GM12864 (cell line): ENCODE measurements at regions not wholly inside any gene's neighbourhood (a gene's known extent, or its start where the extent isn't known, plus 50 kb on each side); places are given as distances from the start of the nearest gene placed in this dataset.
A peak's percentile ranks its signal among the peaks of the same experiment; 100 is the strongest.

Source experiments
- DNase-seq: peaks from one replicate; pipeline ENCODE4 v3.0.0-alpha.2; 2011; ENCODE audit warnings: low read depth
- H3K4me3 ChIP-seq: 2 replicates; pipeline ENCODE4 v1.5.1; 2011; ENCODE audit warnings: mild to moderate bottlenecking, low read depth, low read length, control low read depth
- TF ChIP-seq, protein P1 (sequence below): IDR thresholded peaks from 2 replicates; pipeline ENCODE4 v1.5.1; 2011; ENCODE audit warnings: low read depth, mild to moderate bottlenecking, moderate library complexity, low read length, control low read depth, inconsistent platforms; ENCODE audit errors: missing control alignments

DNA sequence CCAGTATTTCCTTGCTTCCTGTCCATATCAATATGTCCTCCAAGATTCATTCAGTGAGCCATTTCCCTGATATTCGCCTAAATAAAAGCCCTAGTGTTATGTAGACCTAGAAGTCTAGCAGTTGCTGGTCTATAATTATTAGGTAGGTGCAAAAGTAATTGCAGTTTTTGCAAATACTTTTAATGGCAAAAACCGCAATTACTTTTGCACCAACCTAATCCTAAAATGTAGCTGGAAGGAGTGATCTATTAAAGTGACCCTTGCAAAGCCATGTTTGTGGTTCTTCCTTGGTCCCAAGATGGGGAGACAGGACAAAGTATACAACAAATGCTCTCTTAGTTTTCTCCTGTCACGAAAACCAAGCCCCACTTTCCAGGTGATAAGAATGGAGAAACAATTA is 193.0 kb downstream of the IDS start:
- no peak overlapping the region for H3K4me3 ChIP-seq
- DNase-seq = no peak
- TF ChIP-seq, protein P1, sequence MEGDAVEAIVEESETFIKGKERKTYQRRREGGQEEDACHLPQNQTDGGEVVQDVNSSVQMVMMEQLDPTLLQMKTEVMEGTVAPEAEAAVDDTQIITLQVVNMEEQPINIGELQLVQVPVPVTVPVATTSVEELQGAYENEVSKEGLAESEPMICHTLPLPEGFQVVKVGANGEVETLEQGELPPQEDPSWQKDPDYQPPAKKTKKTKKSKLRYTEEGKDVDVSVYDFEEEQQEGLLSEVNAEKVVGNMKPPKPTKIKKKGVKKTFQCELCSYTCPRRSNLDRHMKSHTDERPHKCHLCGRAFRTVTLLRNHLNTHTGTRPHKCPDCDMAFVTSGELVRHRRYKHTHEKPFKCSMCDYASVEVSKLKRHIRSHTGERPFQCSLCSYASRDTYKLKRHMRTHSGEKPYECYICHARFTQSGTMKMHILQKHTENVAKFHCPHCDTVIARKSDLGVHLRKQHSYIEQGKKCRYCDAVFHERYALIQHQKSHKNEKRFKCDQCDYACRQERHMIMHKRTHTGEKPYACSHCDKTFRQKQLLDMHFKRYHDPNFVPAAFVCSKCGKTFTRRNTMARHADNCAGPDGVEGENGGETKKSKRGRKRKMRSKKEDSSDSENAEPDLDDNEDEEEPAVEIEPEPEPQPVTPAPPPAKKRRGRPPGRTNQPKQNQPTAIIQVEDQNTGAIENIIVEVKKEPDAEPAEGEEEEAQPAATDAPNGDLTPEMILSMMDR = no peak

DNA sequence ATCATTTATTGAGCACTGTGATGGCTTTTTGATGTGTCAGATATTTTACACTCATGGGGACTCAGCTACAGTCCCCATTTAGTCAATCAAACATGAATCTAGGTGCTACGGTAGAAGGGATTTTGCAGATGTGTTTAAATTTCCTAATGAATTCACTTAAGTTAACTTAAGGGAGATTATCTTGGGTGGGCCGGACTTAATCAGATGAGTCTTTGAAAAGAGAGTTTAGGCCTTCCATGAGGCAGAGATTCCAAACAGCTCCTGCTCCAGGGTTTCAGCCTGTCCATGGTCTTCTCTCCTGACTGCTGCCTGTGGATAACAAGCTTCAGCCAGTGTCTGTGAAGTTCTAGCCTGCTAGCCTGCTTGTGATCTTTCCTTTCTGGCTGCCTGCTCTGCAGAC is 202.4 kb downstream of the IDS start:
- TF ChIP-seq, protein P1 = no peak
- DNase-seq = no peak
- no peak overlapping the region for H3K4me3 ChIP-seq

DNA sequence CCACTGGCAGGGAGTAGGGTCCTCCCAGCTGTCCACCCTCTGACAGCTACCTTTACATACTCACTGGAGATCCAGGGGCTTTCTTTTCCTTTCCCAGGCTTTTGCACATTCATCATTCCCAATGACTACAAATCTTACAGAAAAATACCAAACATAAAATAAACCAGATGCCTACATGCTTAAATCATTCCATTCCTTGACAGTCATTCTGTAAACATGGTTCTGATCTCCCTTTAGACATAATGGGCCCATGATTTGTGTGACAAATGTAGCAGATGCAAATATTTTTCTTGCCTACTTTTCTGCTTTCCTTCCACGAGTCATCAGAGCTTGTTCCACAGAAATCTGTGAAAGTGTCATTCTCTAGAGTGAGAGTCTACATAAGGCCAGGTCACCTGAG is 207.0 kb downstream of the IDS start:
- no peak overlapping the region for H3K4me3 ChIP-seq
- TF ChIP-seq, protein P1 = no peak
- DNase-seq = no peak

DNA sequence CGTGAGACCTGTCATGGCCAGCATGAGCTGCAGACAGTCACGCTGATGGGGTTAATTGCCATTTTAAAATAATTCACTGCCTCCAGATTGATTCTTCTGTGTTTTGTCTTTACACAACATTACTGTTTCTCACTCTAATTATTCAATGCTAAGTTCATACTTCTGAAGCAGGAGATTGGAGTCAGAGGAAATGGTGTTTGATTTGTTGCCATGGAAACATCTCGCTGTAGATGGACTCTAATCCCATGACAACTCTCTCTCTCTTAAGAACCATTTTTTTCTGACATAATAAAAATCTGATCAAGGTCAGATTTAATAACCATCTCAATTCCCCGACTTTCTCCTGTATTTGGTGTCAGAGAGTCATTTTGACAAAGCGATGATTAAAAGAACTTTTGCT is 209.0 kb downstream of the IDS start:
- H3K4me3 ChIP-seq = no peak overlapping the region
- no peak for DNase-seq
- TF ChIP-seq, protein P1 = no peak

- peak; percentile 13 for DNase-seq
- TF ChIP-seq, protein P1 = peak; percentile 65
Measured at GRCh38 chrX:149286940-149287349, 218.2 kb downstream of the IDS start.

GRCh38 chrX:149284616-149285015 is 220.5 kb downstream of the IDS start:
- no peak overlapping the region for H3K4me3 ChIP-seq
- no peak for DNase-seq
- TF ChIP-seq, protein P1 = no peak

More at GRCh38 chrX:149286940-149287349, 218.2 kb downstream of the IDS start:
- H3K4me3 ChIP-seq = no peak overlapping the region

DNA sequence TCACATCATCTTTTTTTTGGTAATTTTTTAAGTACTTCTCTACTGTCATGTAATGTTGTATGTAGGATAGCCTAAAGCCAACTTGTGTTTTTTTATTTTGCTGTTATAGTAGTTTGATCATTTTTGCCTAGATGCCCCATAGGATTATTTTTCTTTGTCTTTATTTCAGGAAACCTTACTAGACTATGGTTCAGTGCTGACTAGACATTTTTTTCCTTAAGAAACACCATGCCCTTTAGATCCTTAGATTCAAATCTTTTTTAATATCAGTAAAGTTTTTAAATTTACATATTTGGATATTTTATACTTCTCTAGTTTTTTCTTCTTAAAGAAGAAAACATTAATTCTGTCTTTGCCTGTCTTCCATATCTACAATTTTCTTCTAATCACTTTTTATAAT is 221.3 kb downstream of the IDS start:
- no peak for DNase-seq
- TF ChIP-seq, protein P1 = no peak
- H3K4me3 ChIP-seq = no peak overlapping the region
